ENCODE measurements at regions not wholly inside any gene's neighbourhood (a gene's known extent, or its start where the extent isn't known, plus 50 kb on each side); places are given as distances from the start of the nearest gene placed in this dataset.

- DNase-seq (ENCODE audit: low read depth, low spot score), result no peak
- no peak overlapping the region for H3K27ac ChIP-seq
Measured at GRCh38 chr6:129967427-129967826, 51.0 kb upstream of the L3MBTL3 start.

- no peak overlapping the region for H3K27ac ChIP-seq
- no peak for DNase-seq (ENCODE audit: low read depth, low spot score)
Measured at GRCh38 chr6:129966125-129966524, 52.3 kb upstream of the L3MBTL3 start.

GRCh38 chr6:129965096-129965495 lies 53.3 kb upstream of the L3MBTL3 start:
- no peak overlapping the region for H3K27ac ChIP-seq
- no peak for DNase-seq (ENCODE audit: low read depth, low spot score)

- DNase-seq (ENCODE audit: low read depth, low spot score), result no peak
- H3K27ac ChIP-seq, result no peak overlapping the region
Measured at GRCh38 chr6:129959358-129959930, 58.9 kb upstream of the L3MBTL3 start.

- no peak for DNase-seq (ENCODE audit: low read depth, low spot score)
- H3K27ac ChIP-seq, result no peak overlapping the region
Measured at GRCh38 chr6:129957941-129958898, 60.2 kb upstream of the L3MBTL3 start.

GRCh38 chr6:129955584-129955983 lies 62.8 kb upstream of the L3MBTL3 start:
- no peak for DNase-seq (ENCODE audit: low read depth, low spot score)
- H3K27ac ChIP-seq, result peak overlapping the region; percentile 55

GRCh38 chr6:129954749-129955431 lies 63.5 kb upstream of the L3MBTL3 start:
- no peak for DNase-seq (ENCODE audit: low read depth, low spot score)
- H3K27ac ChIP-seq, result peak overlapping the region; percentile 55

- no peak for DNase-seq (ENCODE audit: low read depth, low spot score)
- H3K27ac ChIP-seq, result no peak overlapping the region
Measured at GRCh38 chr6:129947797-129948196, 70.6 kb upstream of the L3MBTL3 start.

GRCh38 chr6:129946439-129947140 lies 71.8 kb upstream of the L3MBTL3 start:
- H3K27ac ChIP-seq, result no peak overlapping the region
- DNase-seq (ENCODE audit: low read depth, low spot score), result no peak

GRCh38 chr6:129943637-129944271 lies 74.6 kb upstream of the L3MBTL3 start:
- DNase-seq (ENCODE audit: low read depth, low spot score), result no peak
- H3K27ac ChIP-seq, result no peak overlapping the region

GRCh38 chr6:129940454-129941195 lies 77.8 kb upstream of the L3MBTL3 start:
- DNase-seq (ENCODE audit: low read depth, low spot score), result no peak
- H3K27ac ChIP-seq, result no peak overlapping the region

GRCh38 chr6:129938249-129939020 lies 77.3 kb upstream of the TMEM244 start:
- no peak for DNase-seq (ENCODE audit: low read depth, low spot score)
- H3K27ac ChIP-seq, result no peak overlapping the region

GRCh38 chr6:129936329-129937165 lies 75.4 kb upstream of the TMEM244 start:
- no peak overlapping the region for H3K27ac ChIP-seq
- DNase-seq (ENCODE audit: low read depth, low spot score), result no peak

- no peak overlapping the region for H3K27ac ChIP-seq
- no peak for DNase-seq (ENCODE audit: low read depth, low spot score)
Measured at GRCh38 chr6:129932321-129932720, 71.2 kb upstream of the TMEM244 start.

GRCh38 chr6:129929433-129929832 lies 68.3 kb upstream of the TMEM244 start:
- DNase-seq (ENCODE audit: low read depth, low spot score), result peak; percentile 57
- H3K27ac ChIP-seq, result no peak overlapping the region

- no peak for DNase-seq (ENCODE audit: low read depth, low spot score)
- H3K27ac ChIP-seq, result no peak overlapping the region
Measured at GRCh38 chr6:129923530-129924250, 62.6 kb upstream of the TMEM244 start.

- H3K27ac ChIP-seq, result no peak overlapping the region
- DNase-seq (ENCODE audit: low read depth, low spot score), result no peak
Measured at GRCh38 chr6:129921169-129921817, 60.2 kb upstream of the TMEM244 start.

Data from epithelial cell of prostate (primary cell).